ENCODE measurements at regions not wholly inside any gene's neighbourhood (a gene's known extent, or its start where the extent isn't known, plus 50 kb on each side); places are given as distances from the start of the nearest gene placed in this dataset.

DNA sequence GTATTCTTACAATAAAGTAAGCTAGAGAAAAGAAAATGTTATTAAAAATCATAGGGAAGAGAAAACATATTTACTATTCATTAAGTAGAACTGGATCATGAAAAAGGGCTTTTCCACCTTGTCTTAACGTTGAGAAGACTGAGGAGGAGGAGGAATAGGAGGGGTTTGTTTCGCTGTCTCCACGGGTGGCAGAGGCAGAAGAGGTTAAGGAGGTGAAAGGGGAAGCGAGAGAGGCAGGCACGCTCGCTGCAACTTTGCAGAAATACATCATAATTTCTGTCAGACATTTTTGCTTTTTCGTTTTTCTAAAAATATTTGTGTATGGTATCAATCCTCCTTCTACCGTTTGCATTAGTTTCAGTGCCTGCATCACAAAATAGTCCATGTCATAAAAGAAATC, 2375.1 kb upstream of the AGA start:
- DNase-seq (ENCODE audit: low spot score): no peak

DNA sequence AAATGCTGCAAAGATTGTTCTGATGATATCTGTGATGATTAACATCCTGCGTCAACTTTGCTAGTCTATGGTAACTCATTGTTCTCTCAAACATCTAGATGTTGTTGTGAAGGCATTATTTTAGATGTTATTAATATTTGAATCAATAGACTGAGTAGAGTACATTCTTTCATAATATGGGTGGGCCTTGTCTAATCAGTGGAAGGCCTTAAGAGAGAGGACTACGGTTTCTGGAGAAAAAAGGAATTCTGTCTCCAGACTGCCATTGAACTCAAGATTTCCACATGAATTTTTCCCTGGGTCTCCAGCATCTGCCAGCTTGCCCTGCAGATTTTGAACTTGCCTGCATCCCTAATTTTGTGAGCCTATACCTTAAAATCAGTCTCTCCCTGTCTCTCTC, 2381.1 kb upstream of the AGA start:
- DNase-seq (ENCODE audit: low spot score): no peak

DNA sequence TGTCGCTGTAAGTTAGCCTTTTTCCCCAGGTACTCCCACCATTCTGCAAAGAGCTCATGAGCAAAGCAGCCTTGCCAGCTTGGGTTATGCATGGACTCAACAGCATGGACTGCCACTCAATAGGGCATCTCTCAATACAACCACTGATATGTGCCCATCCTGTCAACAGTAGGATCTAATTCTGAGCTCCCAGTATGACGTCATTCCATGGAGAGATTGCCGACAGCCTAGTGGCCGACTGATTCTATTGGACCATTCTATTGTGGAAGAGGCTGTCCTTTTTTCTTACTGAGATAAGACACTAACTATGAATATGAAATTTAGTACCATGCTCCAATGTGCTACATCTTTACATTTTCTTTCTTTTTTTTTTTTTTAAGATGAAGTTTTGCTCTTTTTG, 2389.0 kb upstream of the AGA start:
- no peak for DNase-seq (ENCODE audit: low spot score)

DNA sequence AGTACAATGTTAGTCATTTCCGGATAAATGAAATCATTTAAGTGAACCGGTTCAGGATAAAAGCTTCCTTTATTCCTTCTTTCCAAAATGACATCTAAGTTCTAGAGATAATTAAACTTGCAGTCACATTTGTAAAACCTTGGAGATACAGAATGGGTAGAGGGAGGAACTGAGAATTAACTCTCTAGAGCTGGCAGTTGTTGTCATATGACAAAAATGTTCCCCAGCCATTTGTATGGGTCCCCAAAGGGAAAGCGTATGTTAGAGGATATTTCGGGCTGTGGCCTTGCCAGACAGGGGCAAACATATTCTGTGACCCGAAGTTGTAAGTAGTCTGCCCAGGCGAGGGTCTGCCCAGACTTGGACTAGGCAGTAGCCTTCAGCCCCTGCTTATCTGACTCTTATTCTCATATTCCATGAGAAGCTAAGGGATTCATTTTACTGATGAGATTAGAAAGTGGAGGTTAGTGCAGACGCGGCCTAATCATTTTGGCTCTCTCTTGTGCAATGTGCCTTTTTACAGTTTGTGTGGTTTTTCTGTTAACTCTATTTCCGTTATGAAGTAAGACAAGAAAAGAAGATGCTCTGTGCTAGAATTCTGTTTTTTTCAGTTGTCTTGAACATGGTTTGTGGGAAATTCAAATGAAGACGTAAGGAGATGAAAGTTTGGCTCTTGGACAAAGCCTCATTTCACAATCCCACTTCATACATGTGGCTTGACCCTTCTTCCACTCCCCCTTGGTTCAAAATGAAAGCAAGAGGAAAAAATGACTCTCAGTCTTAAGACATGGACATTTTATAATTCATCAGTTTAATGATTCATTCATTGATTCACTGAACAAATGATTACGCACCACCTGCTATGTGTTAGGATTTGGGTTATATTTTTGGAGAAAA, 2394.2 kb upstream of the AGA start:
- DNase-seq (ENCODE audit: low spot score): no peak

DNA sequence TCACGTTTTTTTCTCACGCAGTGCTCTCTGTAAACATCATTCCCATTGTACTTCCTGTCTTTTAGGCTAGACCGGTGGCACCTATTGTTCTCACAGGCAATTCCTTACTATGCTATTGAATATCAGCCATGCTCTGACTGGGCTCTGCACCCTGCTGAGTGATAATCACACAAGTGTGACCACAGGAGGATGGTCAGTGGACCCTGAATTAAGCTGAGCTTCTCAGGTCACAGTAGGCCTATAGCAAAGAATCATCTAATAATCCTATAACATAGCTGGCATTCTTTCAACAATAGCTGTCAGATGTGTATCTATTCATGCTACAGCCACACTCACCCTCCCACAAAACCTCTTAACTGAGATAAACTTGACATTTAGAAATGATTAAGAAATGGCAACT, 2399.8 kb upstream of the TENM3 start:
- no peak for DNase-seq (ENCODE audit: low spot score)

DNA sequence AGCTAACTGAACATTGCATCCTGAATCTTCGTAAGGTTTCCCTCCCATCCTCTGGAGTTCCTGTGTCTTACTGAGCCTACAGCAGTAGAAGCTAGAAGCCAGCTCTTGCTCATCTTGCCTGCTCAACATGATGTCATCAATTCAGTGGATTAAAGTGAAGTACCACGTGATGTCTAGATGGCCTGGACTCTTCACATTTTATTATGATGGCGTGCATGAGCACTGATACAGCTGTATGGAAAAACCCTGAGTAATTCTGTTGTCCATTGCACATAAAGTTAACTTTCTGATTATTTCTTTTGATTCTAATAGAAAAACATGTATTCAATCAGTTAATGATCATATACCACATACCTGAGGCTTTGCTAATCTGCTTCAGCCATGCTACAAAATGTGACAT, 2387.7 kb upstream of the TENM3 start:
- no peak for DNase-seq (ENCODE audit: low spot score)

DNA sequence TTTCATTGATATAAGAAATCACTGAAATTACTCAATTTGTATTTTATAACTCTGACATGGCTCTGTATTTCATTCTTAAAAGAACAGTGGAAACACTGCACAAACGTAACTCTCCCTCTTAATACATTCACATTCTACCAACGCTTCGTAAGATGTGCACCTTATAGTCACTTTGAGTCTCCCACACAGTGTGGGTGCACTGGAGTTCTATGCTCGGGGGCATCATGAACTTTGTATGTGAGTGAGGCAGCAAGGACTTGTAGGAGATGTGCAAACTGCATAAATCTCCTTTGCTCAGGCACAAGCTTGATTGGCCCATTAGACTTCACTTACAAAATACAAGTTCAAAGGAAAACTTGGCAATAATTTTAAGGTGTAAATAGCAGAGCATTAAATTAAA, 2385.0 kb upstream of the TENM3 start:
- DNase-seq (ENCODE audit: low spot score): no peak

DNA sequence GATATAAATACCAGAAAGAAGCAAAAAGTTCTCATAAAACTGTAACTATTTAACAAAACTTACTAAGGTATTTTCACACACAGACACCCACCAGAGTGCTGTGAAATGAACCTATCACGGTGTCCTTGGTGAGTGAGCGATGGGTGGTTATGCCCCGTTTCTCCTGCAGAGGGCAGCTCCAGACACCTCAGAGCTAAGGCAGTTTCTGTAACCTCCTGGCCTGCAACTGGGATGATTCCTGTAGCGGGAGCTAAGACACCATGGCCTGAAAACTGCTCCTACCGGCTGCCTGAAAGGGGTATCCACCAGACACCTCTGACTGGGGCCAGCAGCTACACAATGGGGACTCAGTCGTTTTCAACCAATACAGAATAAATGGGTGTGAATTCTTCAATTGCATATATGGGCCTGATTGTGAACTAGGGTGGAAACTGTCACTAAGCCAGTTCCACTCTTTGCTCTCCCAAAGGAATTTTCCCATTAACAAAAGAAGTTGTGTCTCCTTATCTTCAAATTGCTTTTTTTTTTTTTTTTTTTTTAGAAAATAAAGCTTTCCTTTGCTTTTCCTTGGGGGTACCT, 2375.8 kb upstream of the TENM3 start:
- peak; percentile 3 for DNase-seq (ENCODE audit: low spot score)

DNA sequence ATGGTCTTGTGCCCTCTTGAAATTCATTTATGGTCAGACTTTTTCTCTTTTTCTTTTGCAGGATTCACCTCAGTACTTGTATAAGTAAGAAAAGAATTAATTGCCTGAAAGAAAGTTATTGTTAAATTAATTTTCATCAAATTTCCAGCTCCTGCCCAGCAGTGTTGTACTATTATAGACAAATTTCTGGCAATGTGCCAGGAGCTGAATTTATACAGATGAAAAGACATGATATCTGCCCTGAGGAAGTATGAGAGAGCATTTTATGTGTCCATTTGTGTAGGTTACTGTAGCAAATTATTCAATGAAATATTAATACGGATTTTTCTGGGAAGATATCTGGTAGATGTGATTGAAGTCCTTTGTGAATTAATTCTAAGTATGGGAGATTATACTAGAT, 2371.5 kb upstream of the TENM3 start:
- no peak for DNase-seq (ENCODE audit: low spot score)

DNA sequence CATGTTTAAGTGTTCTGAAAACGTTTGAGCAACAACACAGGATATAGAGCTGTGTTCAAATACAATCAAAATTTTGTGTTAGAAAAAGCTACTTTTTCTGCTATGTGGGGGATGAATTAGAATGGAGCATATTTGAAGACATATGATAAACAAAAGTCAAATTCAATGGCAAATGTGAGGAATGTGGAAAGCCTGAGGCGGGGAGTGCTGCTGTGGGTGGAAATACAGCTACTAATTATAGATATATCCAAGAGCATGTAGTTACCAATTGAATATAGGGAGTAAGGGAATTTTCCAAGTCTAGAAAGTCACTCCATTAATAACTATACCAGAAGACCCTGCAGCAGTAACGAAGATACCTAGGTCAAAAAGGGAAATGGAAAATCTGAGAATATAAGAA, 2370.4 kb upstream of the TENM3 start:
- DNase-seq (ENCODE audit: low spot score): no peak

DNA sequence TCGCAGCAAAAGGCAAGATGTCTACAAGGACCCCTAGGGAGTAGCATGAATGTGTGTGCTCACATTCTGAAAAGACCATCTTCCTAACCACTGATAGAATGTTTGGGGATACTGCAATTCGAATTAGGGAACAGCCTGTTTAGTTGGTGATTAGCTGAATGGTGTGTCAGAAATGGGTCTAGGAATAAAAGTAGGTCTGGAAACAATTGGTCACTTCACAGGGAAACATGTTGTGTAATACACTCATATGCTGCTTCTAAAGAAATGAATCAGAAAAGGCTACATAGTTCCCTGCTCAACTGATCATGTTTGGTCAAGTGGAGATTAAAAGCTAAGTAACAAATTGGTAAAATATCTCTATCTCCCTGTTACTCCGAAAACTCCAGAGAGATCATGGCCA, 2362.4 kb upstream of the TENM3 start:
- no peak for DNase-seq (ENCODE audit: low spot score)

DNA sequence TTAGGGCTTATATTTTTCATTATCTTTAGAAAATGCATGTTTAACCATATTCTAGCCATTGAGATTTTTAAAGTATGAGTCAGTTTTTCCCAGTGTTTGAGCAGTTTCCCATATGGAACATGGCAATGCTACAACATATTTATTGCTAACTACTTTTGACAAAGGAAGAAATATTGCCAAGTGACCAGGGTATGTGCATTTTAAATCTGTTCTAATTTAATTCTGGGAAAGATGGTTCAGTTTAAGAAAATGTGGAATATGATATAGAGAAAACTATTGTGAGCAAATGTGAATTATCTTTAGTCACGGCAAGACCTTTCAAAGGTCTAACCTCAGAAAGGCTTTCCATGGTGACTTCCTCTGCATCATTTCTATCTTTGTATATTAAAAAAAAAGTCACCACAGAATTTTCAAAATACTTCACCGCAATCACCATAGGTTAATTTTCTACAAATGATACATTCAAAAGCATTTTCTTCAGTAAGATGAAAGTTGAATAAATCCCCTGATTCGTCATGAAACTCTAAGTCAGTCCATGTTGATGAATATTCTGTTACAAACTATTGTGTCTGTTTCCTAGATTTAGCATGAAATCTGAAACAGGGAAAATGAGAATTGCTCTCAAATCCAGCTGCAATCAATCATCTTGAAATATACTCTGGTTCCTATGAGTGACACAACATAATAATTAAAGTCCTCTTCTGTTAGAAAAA, 2349.0 kb upstream of the TENM3 start:
- no peak for DNase-seq (ENCODE audit: low spot score)

DNA sequence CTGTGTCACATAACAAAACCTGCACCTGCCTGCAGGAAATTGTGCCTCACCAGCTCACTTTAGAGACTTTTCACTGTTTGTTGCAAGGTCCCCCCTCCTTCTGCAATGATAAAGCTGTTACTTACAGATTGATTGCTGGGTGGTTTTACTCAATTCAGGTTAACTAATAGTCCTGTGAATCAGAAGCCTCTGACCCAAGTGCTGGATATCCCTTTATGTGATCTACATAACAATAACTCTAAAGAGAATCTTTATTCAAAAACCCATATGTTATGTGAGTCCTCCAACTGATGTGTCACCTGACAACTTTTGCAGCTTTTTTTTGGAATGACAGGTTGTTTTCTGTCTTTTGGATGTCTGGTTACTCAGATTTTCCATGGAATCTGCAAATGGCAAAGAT, 2323.6 kb upstream of the TENM3 start:
- DNase-seq (ENCODE audit: low spot score): no peak

DNA sequence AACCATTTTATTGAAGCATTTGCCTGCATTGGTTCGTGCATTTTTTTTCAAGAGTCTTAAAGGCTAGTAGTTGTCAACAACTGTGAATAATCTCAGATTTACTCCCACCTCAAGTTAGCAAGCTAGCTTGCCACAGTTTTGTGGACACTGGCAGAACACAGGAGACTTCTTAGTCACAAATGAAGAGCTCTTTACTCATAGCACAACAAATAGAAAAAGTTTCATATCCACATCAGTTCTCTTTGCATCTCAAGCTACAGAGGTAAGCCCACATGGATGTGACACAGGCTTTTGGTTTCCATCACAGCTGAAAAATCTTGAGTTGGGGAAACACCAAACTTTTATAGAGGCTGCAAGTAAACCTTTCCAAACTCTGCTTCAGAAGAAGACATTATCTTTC, 2315.7 kb upstream of the TENM3 start:
- no peak for DNase-seq (ENCODE audit: low spot score)

DNA sequence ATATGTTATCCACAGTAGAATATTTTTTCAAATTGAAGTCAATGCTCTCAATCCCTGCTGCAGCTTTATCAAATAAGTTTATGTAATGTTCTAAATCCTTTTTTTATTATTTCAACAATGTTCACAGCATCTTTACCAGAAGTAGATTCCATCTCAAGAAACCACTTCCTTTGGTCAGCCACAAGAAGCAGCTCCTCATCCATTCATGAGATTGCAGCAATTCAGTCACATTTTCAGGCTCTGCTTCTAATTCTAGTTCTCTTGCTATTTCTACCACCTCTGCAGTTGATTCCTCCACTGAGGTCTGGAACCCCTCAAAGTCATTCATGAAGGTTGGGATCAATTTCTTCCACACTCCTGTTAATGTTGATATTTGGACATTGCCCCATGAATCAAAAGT, 2301.3 kb upstream of the TENM3 start:
- DNase-seq (ENCODE audit: low spot score): no peak

DNA sequence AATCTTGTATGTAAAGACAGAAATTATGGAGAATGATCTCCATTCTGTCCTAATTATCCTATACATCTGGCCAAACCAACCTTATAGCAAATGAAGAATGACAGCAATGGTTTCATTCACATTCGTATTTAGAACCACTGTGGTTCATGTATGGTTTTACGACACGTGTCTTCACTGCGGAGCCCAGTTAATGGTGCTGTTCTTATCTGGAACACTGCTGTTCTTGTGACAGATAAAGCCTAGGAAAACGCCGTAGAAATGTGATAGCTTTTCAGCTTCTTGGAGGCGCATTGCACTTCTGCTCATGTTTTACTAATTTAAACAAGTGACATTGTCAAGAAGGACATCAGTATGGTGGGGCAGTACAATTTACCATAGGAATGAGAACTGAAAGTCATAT, 2266.4 kb upstream of the TENM3 start:
- no peak for DNase-seq (ENCODE audit: low spot score)

DNA sequence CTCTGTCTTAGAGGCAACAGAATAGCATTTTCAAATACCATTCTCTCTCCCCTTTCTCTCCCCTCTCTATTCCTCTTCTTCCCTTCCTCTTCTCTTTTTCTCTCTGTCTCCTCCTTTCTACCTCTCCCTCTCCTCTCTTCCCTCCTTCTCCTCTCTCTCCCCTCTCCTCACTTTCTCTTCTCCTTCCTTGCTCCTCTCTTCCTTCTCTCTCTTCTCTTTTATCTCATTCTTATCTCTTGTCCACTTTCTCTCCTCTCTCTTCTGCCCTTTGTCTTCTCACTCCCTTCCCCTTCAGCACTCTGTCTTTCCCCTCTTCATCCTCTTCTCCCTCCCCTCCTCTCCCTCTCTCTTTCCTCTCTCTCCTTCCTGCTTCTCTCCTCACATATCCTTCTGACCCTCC, 2265.8 kb upstream of the TENM3 start:
- no peak for DNase-seq (ENCODE audit: low spot score)

DNA sequence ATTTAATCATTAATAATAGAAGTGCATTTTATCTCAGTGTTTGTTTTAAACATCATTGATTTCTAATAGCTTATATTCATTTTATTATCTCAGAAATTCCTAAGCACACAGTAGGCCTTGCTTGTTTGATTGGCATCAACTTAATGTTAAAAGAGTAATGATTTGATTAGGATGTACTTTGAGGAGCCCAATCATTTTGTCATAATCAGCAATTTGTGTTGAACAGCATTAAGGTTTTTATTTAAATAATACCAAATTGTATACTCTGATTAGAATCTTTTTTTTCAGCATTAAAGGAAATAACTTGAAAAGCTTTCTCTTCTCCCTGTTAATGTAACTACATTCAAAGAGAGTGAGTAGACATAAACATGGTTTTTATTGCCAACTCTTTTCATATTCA, 2262.0 kb upstream of the TENM3 start:
- no peak for DNase-seq (ENCODE audit: low spot score)

DNA sequence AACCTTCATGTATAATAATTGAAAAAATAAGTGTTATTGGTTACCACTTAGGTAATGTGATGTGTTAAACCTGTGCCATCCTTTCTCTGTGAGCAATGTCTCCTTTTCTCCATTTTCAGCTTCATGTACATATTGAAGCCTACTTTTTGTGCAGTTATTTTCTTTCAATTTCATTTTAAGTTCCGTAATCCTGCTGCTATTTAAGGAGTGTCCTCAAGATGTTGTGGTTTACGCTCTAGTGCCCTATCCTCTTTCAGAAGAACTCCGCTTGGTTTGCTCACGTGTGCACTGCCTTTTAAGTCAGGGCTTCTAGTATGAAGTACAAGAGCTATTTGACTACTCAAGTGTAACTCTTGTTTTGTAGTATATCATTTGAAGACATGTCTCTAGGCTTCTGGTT, 2253.2 kb upstream of the TENM3 start:
- DNase-seq (ENCODE audit: low spot score): no peak

DNA sequence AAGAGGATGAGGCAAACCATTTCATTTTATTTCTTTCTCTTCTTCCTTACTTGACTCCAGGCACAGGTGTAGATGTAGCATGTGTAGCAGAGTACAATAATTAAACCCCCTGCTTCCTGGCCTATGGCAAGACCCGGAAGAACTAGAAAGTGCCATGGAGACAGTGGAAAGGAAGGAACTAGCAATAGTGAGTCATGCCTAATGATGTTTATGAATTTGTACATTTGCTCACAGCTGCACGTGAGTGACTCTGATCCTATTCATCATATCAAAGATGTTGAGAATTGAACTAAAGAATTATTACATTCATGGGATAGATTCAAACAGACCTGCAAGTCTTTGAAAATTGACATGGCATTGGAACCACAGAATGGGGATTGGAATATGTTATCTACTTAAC, 2233.9 kb upstream of the TENM3 start:
- no peak for DNase-seq (ENCODE audit: low spot score)

DNA sequence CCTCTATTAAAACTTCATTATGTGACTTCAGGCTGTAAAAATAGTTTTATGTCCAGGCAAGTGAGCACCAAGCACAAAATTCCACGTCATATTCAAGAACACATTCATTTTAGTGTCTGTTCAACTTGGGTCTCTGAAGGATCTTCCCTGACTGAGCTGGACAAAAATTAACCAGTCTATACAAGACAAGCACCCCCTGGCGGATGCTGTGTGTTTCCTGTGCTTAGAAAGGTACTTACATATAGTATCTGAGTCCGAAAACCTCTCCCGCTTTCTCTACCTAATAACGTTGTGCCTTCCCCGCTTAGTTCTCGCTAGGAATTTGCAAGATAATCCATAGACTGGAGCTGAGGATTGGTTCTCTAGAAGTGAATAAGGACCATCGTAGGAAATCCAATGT, 2214.5 kb upstream of the TENM3 start:
- no peak for DNase-seq (ENCODE audit: low spot score)

DNA sequence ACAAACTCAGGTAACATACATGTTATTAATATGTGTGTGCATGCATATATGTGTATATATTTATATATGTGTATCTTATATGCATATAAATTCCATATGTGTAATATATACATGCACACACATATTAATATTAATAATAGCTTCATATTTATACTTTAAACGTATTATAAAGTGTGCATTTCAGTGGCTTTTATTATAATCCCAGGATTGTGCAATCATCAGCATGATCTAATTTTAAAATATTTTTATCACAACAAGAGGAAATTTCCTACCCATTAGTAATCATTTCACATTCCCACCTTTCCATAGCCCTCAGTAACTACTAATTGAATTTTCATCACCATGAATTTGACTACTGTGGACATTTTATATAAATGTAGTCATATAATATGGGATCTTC, 2211.9 kb upstream of the TENM3 start:
- DNase-seq (ENCODE audit: low spot score): no peak

DNA sequence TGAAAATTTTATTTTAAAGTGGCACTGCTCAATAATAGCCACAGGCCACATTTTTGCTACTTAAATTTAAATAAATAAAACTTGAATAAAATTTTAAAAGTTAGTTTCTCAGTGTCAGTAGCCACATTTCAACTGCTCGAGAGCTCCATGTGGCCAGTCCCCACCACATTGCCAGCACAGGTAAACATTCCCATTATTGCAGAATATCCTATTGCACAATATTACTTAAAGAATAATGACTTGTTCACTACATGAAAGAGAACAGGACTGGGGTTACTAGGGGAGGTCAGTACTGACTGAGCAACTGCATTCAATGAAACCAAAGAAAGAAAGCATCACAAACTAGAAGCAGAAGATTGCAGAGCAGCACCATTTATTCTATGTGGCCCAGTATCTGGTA, 2201.6 kb upstream of the TENM3 start:
- no peak for DNase-seq (ENCODE audit: low spot score)
